Pancreas (tissue), 10 donors: ENCODE measurements at regions not wholly inside any gene's neighbourhood (a gene's known extent, or its start where the extent isn't known, plus 50 kb on each side); places are given as distances from the start of the nearest gene placed in this dataset.

Source experiments
- ATAC-seq, 4 donors: fragments of 200-7000 bp; cut with Tn5 transposase; one replicate each; pipeline versions ENCODE4 v1.8.0 to v1.9.1; 2020; ENCODE audit warnings: mild to moderate bottlenecking in 4 of 4, moderate library complexity in 4 of 4
- DNase-seq, 6 donors: peaks; one replicate each; pipeline ENCODE4 v3.0.0-alpha.2; 2020
- FAIRE-seq: peaks from 2 replicates; lab custom pipeline; 2012; peaks lifted over from hg19 to GRCh38; lab: Jason Lieb, UNC
- H3K27ac ChIP-seq, 4 donors: fragments of 200-600 bp; sonication (generic); 1 replicate in 3 of 4; 2 replicates in 1 of 4; pipeline versions ENCODE4 v1.5.0 to v1.8.0; 2020
- H3K27me3 ChIP-seq, 4 donors: fragments of 200-600 bp; one replicate each; pipeline ENCODE4 v1.8.0; 2021
- H3K36me3 ChIP-seq, 3 donors: fragments of 200-600 bp; sonication (generic) in 1 of 3; one replicate each; pipeline versions ENCODE4 v1.5.0 to v1.8.0; 2020 to 2021
- H3K4me1 ChIP-seq, 3 donors: fragments of 200-600 bp; one replicate each; pipeline ENCODE4 v1.8.0; 2021
- H3K4me3 ChIP-seq, 4 donors: fragments of 200-600 bp; sonication (generic) in 2 of 4; one replicate each; pipeline versions ENCODE4 v1.5.0 to v1.8.0; 2020 to 2021
- H3K9me3 ChIP-seq, 4 donors: fragments of 200-600 bp; one replicate each; pipeline ENCODE4 v1.8.0; 2021
- CTCF ChIP-seq, 4 donors: fragments of 200-600 bp; sonication (generic) in 3 of 4; IDR thresholded peaks; one replicate each; pipeline versions ENCODE4 v1.5.0 to v1.8.0; 2021; ENCODE audit warnings: antibody characterized with exemption in 4 of 4
- WGBS, 2 donors: extraction: QIAGEN DNeasy Blood & Tissue Kit; methylation state at CpG; one replicate each; pipeline ENCODE4 v1.1.7; 2013; 5-methylcytosine and 5-hydroxymethylcytosine counted together
- intact Hi-C, 3 donors: fragments of 100-400 bp; cut with DNase I; formaldehyde crosslinking; loops; one replicate each; pipeline versions ENCODE4 v1.11.1 to v1.14.2; 2022
- donor health status: healthy with polysubstance abuse.
- donor health status: DM: no; HTN: no; CAD: no; lungs with moderate emphysema.
- donor health status: DM: no; HTN: no; CAD: no.
- donor health status: control.
- donor health status: control.
- donor health status: Bipolar disorder and iron deficiency.
- donor health status: DM: yes; HTN: yes; CAD: no.
- donor health status: DM: no; HTN: no; CAD: no.
- donor health status: DM: no; HTN: no; CAD: no.
- donor health status: DM: yes; HTN: yes; CAD: no.

GRCh38 chr10:3537518-3537917 is 247.5 kb downstream of the KLF6 start:
- Histone ChIP-seq H3K4me3 (no peak overlapping the region), H3K27me3 (peaks cover 0 to 6% (median 0%) of the 10 kb centered on the region in 4 donors), H3K4me1 (no peaks in the 10 kb centered on the region), H3K36me3 (no peaks in the 10 kb centered on the region), H3K9me3 (no peaks in the 10 kb centered on the region), H3K27ac (no peak overlapping the region)
- 69 to 71% methylated on average over 3 of the region's 3 CpGs for WGBS, 2 donors
- DNase-seq (no peak), FAIRE-seq (no peak), ATAC-seq (no peak)
- no peak for TF ChIP-seq CTCF (IDR thresholded peaks at IDR 0.05)
- intact Hi-C loops, result no loop called here

GRCh38 chr10:3535001-3535400 is 250.0 kb downstream of the KLF6 start:
- no peak for TF ChIP-seq CTCF (IDR thresholded peaks at IDR 0.05)
- WGBS, 2 donors, result 82 to 86% methylated on average over 7 of the region's 7 CpGs
- Histone ChIP-seq H3K4me1 (no peaks in the 10 kb centered on the region), H3K36me3 (no peaks in the 10 kb centered on the region), H3K4me3 (no peak overlapping the region), H3K27ac (no peak overlapping the region), H3K9me3 (no peaks in the 10 kb centered on the region), H3K27me3 (peaks cover 0 to 6% (median 0%) of the 10 kb centered on the region in 4 donors)
- ATAC-seq (no peak), DNase-seq (no peak), FAIRE-seq (no peak)
- intact Hi-C loops, result no loop called here

GRCh38 chr10:3534433-3534832 is 250.6 kb downstream of the KLF6 start:
- ATAC-seq, result no peak
- Histone ChIP-seq H3K36me3 (no peaks in the 10 kb centered on the region), H3K4me3 (no peak overlapping the region), H3K4me1 (no peaks in the 10 kb centered on the region), H3K9me3 (no peaks in the 10 kb centered on the region), H3K27ac (no peak overlapping the region), H3K27me3 (peaks cover 0 to 6% (median 0%) of the 10 kb centered on the region in 4 donors)
- no peak for TF ChIP-seq CTCF (IDR thresholded peaks at IDR 0.05)
- 72 to 85% methylated on average over 10 of the region's 10 CpGs for WGBS, 2 donors
- no peak for FAIRE-seq
- intact Hi-C loops, result no loop called here
- DNase-seq, result no peak

- no peak for FAIRE-seq
- intact Hi-C loops, result no loop called here
Measured at GRCh38 chr10:3533296-3533695, 251.7 kb downstream of the KLF6 start.

More at GRCh38 chr10:3533296-3533695, 251.7 kb downstream of the KLF6 start:
- Histone ChIP-seq H3K36me3 (no peaks in the 10 kb centered on the region), H3K9me3 (no peaks in the 10 kb centered on the region), H3K27ac (no peak overlapping the region), H3K4me3 (no peak overlapping the region), H3K27me3 (peaks cover 0 to 6% (median 0%) of the 10 kb centered on the region in 4 donors), H3K4me1 (no peaks in the 10 kb centered on the region)
- TF ChIP-seq CTCF (IDR thresholded peaks at IDR 0.05), result no peak
- WGBS, 2 donors, result 64 to 67% methylated on average over 3 of the region's 3 CpGs
- ATAC-seq, result no peak
- no peak for DNase-seq
